Mesodermal cell (in vitro differentiated cells): ENCODE measurements at regions not wholly inside any gene's neighbourhood (a gene's known extent, or its start where the extent isn't known, plus 50 kb on each side); places are given as distances from the start of the nearest gene placed in this dataset.
"Not testable (repeated sequence)": the region's sequence is repeated elsewhere in the genome, so short reads cannot be mapped to it uniquely, and the experiment has no call there.

Source experiments
- H3K27ac ChIP-seq: 2 replicates; pipeline ENCODE4 v1.7.0; 2013; ENCODE audit warnings: mild to moderate bottlenecking, low read depth, low read length, moderate library complexity; ENCODE audit not compliant: severe bottlenecking
- H3K36me3 ChIP-seq: 2 replicates; pipeline ENCODE4 v1.7.1; 2013; ENCODE audit warnings: mild to moderate bottlenecking, low read length, moderate library complexity; ENCODE audit not compliant: control insufficient read depth, insufficient read depth
- H3K4me1 ChIP-seq: one replicate; pipeline ENCODE4 v1.7.1; 2013; ENCODE audit warnings: mild to moderate bottlenecking, low read length; ENCODE audit not compliant: insufficient read depth, control insufficient read depth, poor library complexity, severe bottlenecking
- H3K4me3 ChIP-seq: 2 replicates; pipeline ENCODE4 v1.7.0; 2013; ENCODE audit warnings: low read length, control low read depth, mild to moderate bottlenecking; ENCODE audit not compliant: insufficient read depth, poor library complexity, severe bottlenecking; ENCODE audit errors: extremely low read depth
- H3K9me3 ChIP-seq: 2 replicates; pipeline ENCODE4 v1.7.1; 2013; ENCODE audit warnings: mild to moderate bottlenecking, low read length, moderate library complexity; ENCODE audit not compliant: control insufficient read depth
- WGBS, 2 experiments: methylation state at CpG; one replicate each; pipeline ENCODE4 v1.1.5; 2013; ENCODE audit warnings: missing lambda C conversion rate in 2 of 2; ENCODE audit not compliant: insufficient coverage in 2 of 2; 5-methylcytosine and 5-hydroxymethylcytosine counted together

- Histone ChIP-seq H3K36me3 (no peaks in the 10 kb centered on the region), H3K4me1 (no peaks in the 10 kb centered on the region), H3K27ac (no peak overlapping the region), H3K9me3 (peaks cover 22% of the 10 kb centered on the region), H3K4me3 (no peak overlapping the region)
- WGBS, 2 experiments, result 67 to 90% methylated on average over 2 of the region's 4 CpGs
These were observed 404.4 kb upstream of the MDFIC2 start for GRCh38 chr3:70716832-70717231.

DNA sequence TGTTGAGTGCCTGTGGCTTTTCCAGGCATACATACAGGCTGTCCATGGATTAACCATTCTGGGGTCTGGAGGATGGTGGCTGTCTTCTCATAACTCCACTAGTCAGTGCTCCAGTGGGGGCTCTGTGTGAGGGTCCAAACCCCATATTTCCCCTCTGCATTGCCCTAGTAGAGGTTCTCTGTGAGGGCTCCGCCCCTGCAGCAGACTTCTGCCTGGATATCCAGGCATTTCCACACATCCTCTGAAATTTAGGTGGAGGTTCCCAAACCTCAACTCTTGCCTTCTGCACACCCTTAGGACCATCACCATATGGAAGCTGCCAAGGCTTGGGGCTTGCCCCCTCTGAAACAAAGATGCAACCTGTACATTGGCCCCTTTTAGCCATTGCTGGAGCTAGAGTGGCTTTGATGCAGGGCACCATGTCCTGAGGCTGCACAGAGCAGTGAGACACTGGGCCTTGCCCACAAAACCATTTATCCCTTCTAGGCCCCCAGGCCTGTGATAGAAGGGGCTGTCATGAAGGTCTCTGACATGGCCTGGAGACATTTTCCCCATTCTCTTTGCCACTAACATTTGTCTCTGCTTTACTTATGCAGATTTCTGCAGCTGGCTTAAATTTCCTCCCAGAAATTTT is 400.1 kb upstream of the MDFIC2 start:
- no peaks in the 10 kb centered on the region for H3K36me3 ChIP-seq
- H3K9me3 ChIP-seq, result peaks cover 22% of the 10 kb centered on the region
- H3K4me1 ChIP-seq, result no peaks in the 10 kb centered on the region
- H3K27ac ChIP-seq, result no peak overlapping the region
- no peak overlapping the region for H3K4me3 ChIP-seq
- WGBS, 2 experiments, result 73% methylated on average over 1 of the region's 1 CpG; no CpG with 5 or more reads in 1 of the 2 experiments

DNA sequence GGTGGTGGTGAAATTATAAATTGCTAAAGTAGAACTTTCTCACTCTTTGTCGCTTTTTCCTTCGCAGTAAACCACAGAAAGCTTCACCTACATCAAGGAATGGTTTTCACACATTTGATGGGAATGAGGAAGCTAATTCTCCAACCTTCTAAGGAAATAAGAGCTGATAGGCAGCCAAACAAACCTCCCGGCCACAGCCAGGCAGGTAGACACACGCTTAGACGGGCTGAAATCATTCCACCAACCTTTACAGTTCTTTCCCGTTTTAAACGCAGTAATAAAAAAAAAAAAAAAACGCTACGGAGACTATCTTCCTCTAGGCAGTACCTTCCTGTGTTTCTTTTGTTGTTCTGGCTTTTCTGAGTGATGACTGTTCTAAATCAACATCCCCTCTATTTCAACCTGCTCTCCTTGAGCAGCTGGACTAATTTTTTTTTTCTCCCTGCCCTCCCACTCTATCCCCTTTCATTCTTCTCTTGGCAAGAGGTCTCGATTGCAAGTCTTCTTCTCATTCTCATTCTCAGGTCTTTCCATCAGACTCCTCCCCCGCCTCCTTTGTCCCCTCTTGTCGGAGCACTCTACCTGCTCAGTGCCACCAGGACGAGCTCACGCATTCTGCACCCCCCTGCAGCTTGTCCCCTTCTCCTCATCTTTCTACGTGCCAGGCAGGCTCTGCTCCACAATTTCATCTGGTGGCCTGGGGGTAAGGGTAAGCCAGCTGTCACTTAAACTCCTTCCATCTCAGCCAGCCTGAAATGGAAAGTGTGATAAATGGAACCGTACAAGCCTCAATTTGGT is 391.1 kb upstream of the MDFIC2 start:
- Histone ChIP-seq H3K4me3 (no peak overlapping the region), H3K27ac (no peak overlapping the region), H3K9me3 (no peaks in the 10 kb centered on the region), H3K4me1 (no peaks in the 10 kb centered on the region), H3K36me3 (no peaks in the 10 kb centered on the region)
- 80 to 89% methylated on average over 3 to 10 of the region's 16 CpGs for WGBS, 2 experiments

- H3K4me1 ChIP-seq, result no peaks in the 10 kb centered on the region
- H3K9me3 ChIP-seq, result no peaks in the 10 kb centered on the region
- H3K36me3 ChIP-seq, result no peaks in the 10 kb centered on the region
- 83 to 96% methylated on average over 2 of the region's 2 CpGs for WGBS, 2 experiments
- no peak overlapping the region for H3K27ac ChIP-seq
- H3K4me3 ChIP-seq, result no peak overlapping the region
These were observed 389.7 kb upstream of the MDFIC2 start for GRCh38 chr3:70702132-70702531.

DNA sequence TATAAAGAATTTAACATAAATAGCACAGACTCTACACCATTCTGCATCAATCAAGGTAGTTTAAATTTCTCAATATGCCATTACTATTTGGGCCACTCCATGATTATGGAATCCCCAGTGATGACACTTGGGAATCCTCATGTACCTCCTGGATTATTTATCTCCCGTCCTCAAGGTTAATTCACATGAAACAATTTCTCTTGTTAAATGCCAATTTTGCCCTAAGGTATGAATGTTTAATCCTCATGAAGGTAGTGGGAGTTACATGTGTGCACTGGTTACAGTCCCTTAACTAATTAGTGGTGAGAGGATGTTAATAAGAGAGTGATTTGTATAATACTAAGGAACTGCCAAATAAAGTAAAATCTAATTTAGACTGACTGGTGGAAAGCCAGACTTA is 372.3 kb upstream of the MDFIC2 start:
- no peaks in the 10 kb centered on the region for H3K4me1 ChIP-seq
- no peaks in the 10 kb centered on the region for H3K9me3 ChIP-seq
- no peaks in the 10 kb centered on the region for H3K36me3 ChIP-seq
- WGBS, 2 experiments, result no CpG with 5 or more reads among the region's 1 CpG
- H3K4me3 ChIP-seq, result no peak overlapping the region
- H3K27ac ChIP-seq, result no peak overlapping the region

DNA sequence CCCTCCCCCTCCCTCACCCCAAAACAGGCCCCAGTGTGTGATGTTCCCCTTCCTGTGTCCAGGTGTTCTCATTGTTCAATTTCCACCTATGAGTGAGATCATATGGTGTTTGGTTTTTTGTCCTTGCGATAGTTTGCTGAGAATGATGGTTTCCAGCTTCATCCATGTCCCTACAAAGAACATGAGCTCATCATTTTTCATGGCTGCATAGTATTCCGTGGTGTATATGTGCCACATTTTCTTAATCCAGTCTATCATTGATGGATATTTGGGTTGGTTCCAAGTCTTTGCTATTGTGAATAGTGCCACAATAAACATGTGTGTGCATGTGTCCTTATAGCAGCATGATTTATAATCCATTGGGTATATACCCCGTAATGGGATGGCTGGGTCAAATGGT is 363.4 kb upstream of the MDFIC2 start:
- H3K4me1 ChIP-seq, H3K36me3 ChIP-seq, H3K9me3 ChIP-seq, H3K4me3 ChIP-seq, H3K27ac ChIP-seq: not testable (repeated sequence)
- no CpG with 5 or more reads among the region's 3 CpGs for WGBS, 2 experiments

DNA sequence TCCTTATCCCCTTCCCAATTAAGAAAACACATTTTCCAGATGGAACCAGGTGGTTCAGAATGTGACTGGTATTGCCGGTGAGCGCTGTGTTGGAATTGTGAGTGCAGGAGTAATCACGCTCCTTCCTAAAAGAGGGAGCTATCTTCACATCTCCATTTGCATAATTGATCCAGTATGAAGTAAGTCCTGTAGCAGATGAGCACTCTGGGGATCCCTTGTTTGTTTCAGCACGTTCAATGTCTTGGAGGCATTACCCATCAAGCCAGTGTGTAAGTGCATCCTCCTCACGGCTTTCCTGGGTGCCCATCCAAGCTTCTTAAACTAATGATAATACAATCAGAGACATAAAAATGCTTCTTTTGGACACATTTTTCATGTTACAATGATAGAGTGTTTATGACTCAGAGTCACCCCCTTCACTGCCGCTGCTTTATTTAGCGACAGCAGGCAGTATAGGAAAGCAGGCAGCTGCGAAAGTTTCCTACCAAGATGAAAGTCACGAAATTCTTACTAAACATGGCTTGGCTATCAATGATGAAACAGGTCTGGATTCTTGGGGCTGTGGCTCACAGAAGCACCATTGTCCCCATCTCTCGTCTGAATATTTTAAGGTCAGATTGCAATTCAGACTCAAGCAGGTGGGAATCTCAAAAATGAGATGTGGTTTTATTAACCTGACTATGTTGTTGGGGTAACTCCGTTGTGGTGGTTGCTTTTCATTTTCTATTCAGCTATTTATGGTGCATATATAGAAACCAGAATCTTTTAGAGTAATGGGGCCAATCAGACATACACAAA is 346.3 kb upstream of the MDFIC2 start:
- no peak overlapping the region for H3K27ac ChIP-seq
- H3K36me3 ChIP-seq, result no peaks in the 10 kb centered on the region
- H3K9me3 ChIP-seq, result no peaks in the 10 kb centered on the region
- H3K4me1 ChIP-seq, result peaks cover 3% of the 10 kb centered on the region
- 89 to 92% methylated on average over 6 of the region's 11 CpGs for WGBS, 2 experiments
- H3K4me3 ChIP-seq, result no peak overlapping the region

GRCh38 chr3:70657454-70657853 is 345.0 kb upstream of the MDFIC2 start:
- H3K4me3 ChIP-seq, result no peak overlapping the region
- no peaks in the 10 kb centered on the region for H3K9me3 ChIP-seq
- WGBS, 2 experiments, result 100% methylated on average over 2 of the region's 2 CpGs
- no peak overlapping the region for H3K27ac ChIP-seq
- no peaks in the 10 kb centered on the region for H3K36me3 ChIP-seq
- peaks cover 3% of the 10 kb centered on the region for H3K4me1 ChIP-seq

DNA sequence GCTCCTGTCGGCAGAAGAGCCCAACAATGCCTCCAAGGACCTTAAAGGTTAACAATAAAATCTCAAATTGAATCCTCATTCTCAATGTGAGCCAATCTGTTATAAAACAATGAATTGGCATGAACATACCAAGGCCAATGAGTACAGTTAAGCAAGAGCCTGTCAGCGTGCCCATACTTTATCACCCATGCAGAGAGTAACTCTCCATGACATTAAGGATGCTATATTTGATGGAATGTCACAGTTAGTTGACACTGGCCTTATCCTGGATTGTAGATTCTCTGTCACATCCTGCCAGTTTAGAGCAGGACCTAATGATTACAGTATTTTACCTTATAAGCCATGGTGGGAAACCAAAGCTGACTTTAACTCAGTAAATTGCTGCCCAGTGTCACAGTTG is 335.4 kb upstream of the MDFIC2 start:
- Histone ChIP-seq H3K36me3 (no peaks in the 10 kb centered on the region), H3K27ac (no peak overlapping the region), H3K4me1 (no peaks in the 10 kb centered on the region), H3K4me3 (no peak overlapping the region), H3K9me3 (no peaks in the 10 kb centered on the region)
- 86% methylated on average over 1 of the region's 2 CpGs; no CpG with 5 or more reads in 1 of the 2 experiments for WGBS, 2 experiments

- no peak overlapping the region for H3K27ac ChIP-seq
- H3K36me3 ChIP-seq, result no peaks in the 10 kb centered on the region
- no peaks in the 10 kb centered on the region for H3K4me1 ChIP-seq
- no CpG with 5 or more reads among the region's 2 CpGs for WGBS, 2 experiments
- no peak overlapping the region for H3K4me3 ChIP-seq
- no peaks in the 10 kb centered on the region for H3K9me3 ChIP-seq
These were observed 334.7 kb upstream of the MDFIC2 start for GRCh38 chr3:70647094-70647493.
